OCI-LY7 (cell line): ENCODE measurements at regions not wholly inside any gene's neighbourhood (a gene's known extent, or its start where the extent isn't known, plus 50 kb on each side); places are given as distances from the start of the nearest gene placed in this dataset.

Experiments
- BruUV-seq: library from RNA; stranded (reverse); fragments of 400-500 nt; replicated peaks from 2 replicates; lab custom pipeline; 2021; lab: Mats Ljungman, UMichigan
- CTCF ChIA-PET: fragments of 300-600 bp; sonication (Branson Sonifier 250); formaldehyde crosslinking; loops from one replicate; lab custom pipeline; 2022; ENCODE audit warnings: antibody characterized with exemption; ENCODE audit not compliant: unreplicated experiment; lab: Charles Lee
- POLR2A ChIA-PET: fragments of 300-600 bp; sonication (Branson Sonifier 250); formaldehyde crosslinking; loops from one replicate; lab custom pipeline; 2022; ENCODE audit warnings: antibody characterized with exemption; lab: Charles Lee
- DNase-seq: peaks from one replicate; pipeline ENCODE4 v3.0.0-alpha.2; 2015; ENCODE audit warnings: low spot score
- H2AFZ ChIP-seq: fragments of 200-600 bp; sonication (generic), shearing (Covaris generic); 2 replicates; pipeline ENCODE4 v1.6.1; 2014; ENCODE audit warnings: mild to moderate bottlenecking, antibody characterized with exemption, low read length, moderate library complexity
- H3K27ac ChIP-seq: fragments of 200-600 bp; sonication (generic); 2 replicates; pipeline ENCODE4 v1.5.1; 2014; ENCODE audit warnings: mixed run types, low read depth, mild to moderate bottlenecking, moderate library complexity, low read length, inconsistent platforms; ENCODE audit not compliant: poor library complexity, severe bottlenecking
- H3K36me3 ChIP-seq: fragments of 200-600 bp; sonication (generic); 2 replicates; pipeline ENCODE4 v1.6.1; 2014; ENCODE audit warnings: mild to moderate bottlenecking, antibody characterized with exemption, low read length, moderate library complexity, mixed read lengths; ENCODE audit not compliant: insufficient read depth
- H3K4me1 ChIP-seq: fragments of 200-600 bp; sonication (generic); 2 replicates; pipeline ENCODE4 v1.5.1; 2014; ENCODE audit warnings: mild to moderate bottlenecking, low read length; ENCODE audit not compliant: insufficient read depth, poor library complexity, severe bottlenecking
- H3K4me2 ChIP-seq: fragments of 200-600 bp; sonication (generic); 2 replicates; pipeline ENCODE4 v1.6.1; 2014; ENCODE audit warnings: mild to moderate bottlenecking, low read length
- H3K4me3 ChIP-seq: fragments of 200-600 bp; sonication (generic); 2 replicates; pipeline ENCODE4 v1.5.1; 2014; ENCODE audit warnings: mild to moderate bottlenecking, low read depth, low read length; ENCODE audit not compliant: poor library complexity, severe bottlenecking
- H3K79me2 ChIP-seq: fragments of 200-600 bp; sonication (generic); 2 replicates; pipeline ENCODE4 v1.6.1; 2016; ENCODE audit warnings: low read depth, mild to moderate bottlenecking, low read length, moderate library complexity, mixed read lengths; ENCODE audit not compliant: insufficient read depth
- H3K9me2 ChIP-seq: fragments of 200-600 bp; sonication (generic); 2 replicates; pipeline ENCODE4 v1.6.1; 2016; ENCODE audit warnings: mild to moderate bottlenecking, low read length, mixed read lengths; ENCODE audit not compliant: insufficient read depth
- H3K9me3 ChIP-seq: fragments of 200-600 bp; sonication (generic); 2 replicates; pipeline ENCODE4 v1.6.1; 2014; ENCODE audit warnings: mild to moderate bottlenecking, mixed run types, low read length, mixed read lengths
- H4K20me1 ChIP-seq: fragments of 200-600 bp; sonication (generic); 2 replicates; pipeline ENCODE4 v1.6.1; 2014; ENCODE audit warnings: mild to moderate bottlenecking, antibody characterized with exemption, low read length, moderate library complexity, mixed read lengths; ENCODE audit not compliant: insufficient read depth
- CTCF ChIP-seq: fragments of 200-600 bp; sonication (generic); conservative IDR thresholded peaks from 2 replicates; pipeline ENCODE4 v1.5.1; 2014; ENCODE audit warnings: mild to moderate bottlenecking, antibody characterized with exemption, low read length, moderate library complexity, mixed read lengths
- EZH2phosphoT487 ChIP-seq: fragments of 200-600 bp; sonication (generic); IDR thresholded peaks from 2 replicates; pipeline ENCODE4 v1.6.1; 2018; ENCODE audit warnings: low read depth, borderline replicate concordance, mild to moderate bottlenecking, mixed run types, antibody characterized with exemption, low read length, moderate library complexity, mixed read lengths
- intact Hi-C: fragments of 100-400 bp; cut with micrococcal nuclease; formaldehyde crosslinking; loops from one replicate; pipeline ENCODE4 v1.10.0; 2022; ENCODE audit not compliant: unreplicated experiment

GRCh38 chr11:110973401-110973980, 261.3 kb upstream of the ARHGAP20 start:
- H3K79me2 ChIP-seq = no peaks in the 10 kb centered on the region
- no peaks in the 10 kb centered on the region for H4K20me1 ChIP-seq
- CTCF ChIA-PET = no interaction called here
- H2AFZ ChIP-seq = no peak overlapping the region
- H3K27ac ChIP-seq = no peak overlapping the region
- intact Hi-C loops = no loop called here
- no peaks in the 10 kb centered on the region; the same call in 1 of the 2 replicates for H3K9me3 ChIP-seq
- no peak for TF ChIP-seq CTCF
- no peak for TF ChIP-seq EZH2phosphoT487
- no TSS peak for BruUV-seq
- no peak for DNase-seq
- H3K4me2 ChIP-seq = no peak overlapping the region
- no peak overlapping the region for H3K4me3 ChIP-seq
- H3K36me3 ChIP-seq = no peaks in the 10 kb centered on the region
- H3K9me2 ChIP-seq = no peaks in the 10 kb centered on the region
- H3K4me1 ChIP-seq = peaks cover 4% of the 10 kb centered on the region
- POLR2A ChIA-PET = no interaction called here

GRCh38 chr11:110972640-110973039, 260.4 kb upstream of the ARHGAP20 start:
- H3K4me2 ChIP-seq = no peak overlapping the region
- no peaks in the 10 kb centered on the region for H3K79me2 ChIP-seq
- H2AFZ ChIP-seq = no peak overlapping the region
- no TSS peak for BruUV-seq
- H3K36me3 ChIP-seq = no peaks in the 10 kb centered on the region
- ChIA-PET CTCF (no interaction called here), POLR2A (interaction anchor here (1.4 kb wide), 1 partner anchor 21 kb away, joined by 3 read pairs; no protein-coding TSS in a partner anchor)
- H4K20me1 ChIP-seq = no peaks in the 10 kb centered on the region
- H3K4me1 ChIP-seq = peaks cover 4% of the 10 kb centered on the region
- intact Hi-C loops = no loop called here
- H3K9me2 ChIP-seq = no peaks in the 10 kb centered on the region
- no peak overlapping the region for H3K27ac ChIP-seq
- no peak overlapping the region for H3K4me3 ChIP-seq
- TF ChIP-seq CTCF = no peak
- no peak for TF ChIP-seq EZH2phosphoT487
- DNase-seq = no peak
- H3K9me3 ChIP-seq = no peaks in the 10 kb centered on the region

GRCh38 chr11:110972106-110972505, 259.9 kb upstream of the ARHGAP20 start:
- no peaks in the 10 kb centered on the region for H3K79me2 ChIP-seq
- CTCF ChIA-PET = no interaction called here
- no peak for DNase-seq

More at GRCh38 chr11:110972106-110972505, 259.9 kb upstream of the ARHGAP20 start:
- Histone ChIP-seq H3K4me3 (no peak overlapping the region), H2AFZ (no peak overlapping the region), H3K4me2 (no peak overlapping the region), H3K27ac (no peak overlapping the region), H3K9me3 (no peaks in the 10 kb centered on the region), H3K9me2 (no peaks in the 10 kb centered on the region), H3K4me1 (peaks cover 4% of the 10 kb centered on the region), H3K36me3 (no peaks in the 10 kb centered on the region), H4K20me1 (no peaks in the 10 kb centered on the region)
- intact Hi-C loops = no loop called here
- TF ChIP-seq CTCF = no peak
- no peak for TF ChIP-seq EZH2phosphoT487
- no TSS peak for BruUV-seq
- POLR2A ChIA-PET = interaction anchor here (0.5 to 1.8 kb wide), 4 partner anchors 15 to 56 kb away, joined by 3 to 4 read pairs (median 4); no protein-coding TSS in a partner anchor
